ENCODE measurements at regions not wholly inside any gene's neighbourhood (a gene's known extent, or its start where the extent isn't known, plus 50 kb on each side); places are given as distances from the start of the nearest gene placed in this dataset.

DNA sequence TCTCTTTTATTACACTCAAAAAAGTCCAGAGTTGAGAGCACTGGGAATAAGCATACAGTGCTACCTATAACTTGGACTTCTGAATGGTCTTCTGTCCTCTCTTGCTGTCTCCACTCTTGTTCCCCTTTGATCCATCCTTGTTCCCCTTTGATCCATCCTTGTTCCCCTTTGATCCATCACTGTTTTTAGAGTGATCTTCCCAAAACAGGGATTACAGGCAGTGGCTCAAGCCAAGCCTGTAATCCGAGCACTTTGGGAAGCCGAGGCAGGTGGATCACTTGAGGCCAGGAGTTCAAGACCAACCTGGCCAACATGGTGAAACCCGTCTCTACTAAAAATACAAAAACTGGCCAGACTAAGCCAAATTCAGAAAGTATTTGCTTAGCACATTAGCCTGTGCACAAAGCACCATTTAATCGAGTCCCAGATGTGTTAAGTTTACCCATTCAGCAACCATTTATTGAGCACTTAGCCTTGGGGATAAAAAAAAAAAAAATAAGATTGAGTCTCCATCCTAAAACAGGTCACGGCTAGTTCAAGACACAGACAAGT lies 65.0 kb upstream of the NHSL1 start (continued):
- TF ChIP-seq RELA (CRISPR knock-in tag; IDR thresholded peaks at IDR 0.05; ENCODE audit: borderline replicate concordance) (no peak), KAT7 (CRISPR knock-in tag; IDR thresholded peaks at IDR 0.05; ENCODE audit: borderline replicate concordance) (no peak), FOXJ3 (CRISPR knock-in tag; IDR thresholded peaks at IDR 0.05; ENCODE audit: borderline replicate concordance) (no peak), HMGA2 (CRISPR knock-in tag; IDR thresholded peaks at IDR 0.05) (no peak), MLX (CRISPR knock-in tag; IDR thresholded peaks at IDR 0.05) (no peak)

DNA sequence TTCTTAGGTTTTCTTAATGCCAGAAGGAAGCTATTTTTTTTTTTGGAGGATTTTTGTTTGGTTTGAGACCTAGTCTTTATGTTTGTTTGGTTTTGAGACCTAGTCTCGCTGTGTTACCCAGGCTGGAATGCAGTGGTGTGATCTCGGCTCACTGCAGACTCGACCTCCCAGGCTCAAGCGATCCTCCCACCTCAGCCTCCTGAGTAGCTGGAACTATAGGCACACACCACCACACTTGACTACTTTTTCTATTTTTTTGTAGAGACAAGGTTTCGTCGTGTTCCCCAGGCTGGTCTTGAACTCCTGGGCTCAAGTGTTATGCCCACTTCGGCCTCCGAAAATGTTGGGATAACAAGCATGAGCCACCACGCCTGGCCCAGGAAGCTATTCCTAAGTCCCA lies 67.8 kb upstream of the NHSL1 start:
- ATAC-seq (no peak), DNase-seq (ENCODE audit: low spot score) (no peak)
- Mint-ChIP-seq H3K27me3 (ENCODE audit: low read depth) (no peaks in the 10 kb centered on the region), H3K4me3 (no peak overlapping the region), H3K4me1 (peaks cover 8% of the 10 kb centered on the region), H3K9me3 (no peaks in the 10 kb centered on the region), H3K36me3 (no peaks in the 10 kb centered on the region), H3K27ac (no peak overlapping the region)
- TF ChIP-seq, protein P1, sequence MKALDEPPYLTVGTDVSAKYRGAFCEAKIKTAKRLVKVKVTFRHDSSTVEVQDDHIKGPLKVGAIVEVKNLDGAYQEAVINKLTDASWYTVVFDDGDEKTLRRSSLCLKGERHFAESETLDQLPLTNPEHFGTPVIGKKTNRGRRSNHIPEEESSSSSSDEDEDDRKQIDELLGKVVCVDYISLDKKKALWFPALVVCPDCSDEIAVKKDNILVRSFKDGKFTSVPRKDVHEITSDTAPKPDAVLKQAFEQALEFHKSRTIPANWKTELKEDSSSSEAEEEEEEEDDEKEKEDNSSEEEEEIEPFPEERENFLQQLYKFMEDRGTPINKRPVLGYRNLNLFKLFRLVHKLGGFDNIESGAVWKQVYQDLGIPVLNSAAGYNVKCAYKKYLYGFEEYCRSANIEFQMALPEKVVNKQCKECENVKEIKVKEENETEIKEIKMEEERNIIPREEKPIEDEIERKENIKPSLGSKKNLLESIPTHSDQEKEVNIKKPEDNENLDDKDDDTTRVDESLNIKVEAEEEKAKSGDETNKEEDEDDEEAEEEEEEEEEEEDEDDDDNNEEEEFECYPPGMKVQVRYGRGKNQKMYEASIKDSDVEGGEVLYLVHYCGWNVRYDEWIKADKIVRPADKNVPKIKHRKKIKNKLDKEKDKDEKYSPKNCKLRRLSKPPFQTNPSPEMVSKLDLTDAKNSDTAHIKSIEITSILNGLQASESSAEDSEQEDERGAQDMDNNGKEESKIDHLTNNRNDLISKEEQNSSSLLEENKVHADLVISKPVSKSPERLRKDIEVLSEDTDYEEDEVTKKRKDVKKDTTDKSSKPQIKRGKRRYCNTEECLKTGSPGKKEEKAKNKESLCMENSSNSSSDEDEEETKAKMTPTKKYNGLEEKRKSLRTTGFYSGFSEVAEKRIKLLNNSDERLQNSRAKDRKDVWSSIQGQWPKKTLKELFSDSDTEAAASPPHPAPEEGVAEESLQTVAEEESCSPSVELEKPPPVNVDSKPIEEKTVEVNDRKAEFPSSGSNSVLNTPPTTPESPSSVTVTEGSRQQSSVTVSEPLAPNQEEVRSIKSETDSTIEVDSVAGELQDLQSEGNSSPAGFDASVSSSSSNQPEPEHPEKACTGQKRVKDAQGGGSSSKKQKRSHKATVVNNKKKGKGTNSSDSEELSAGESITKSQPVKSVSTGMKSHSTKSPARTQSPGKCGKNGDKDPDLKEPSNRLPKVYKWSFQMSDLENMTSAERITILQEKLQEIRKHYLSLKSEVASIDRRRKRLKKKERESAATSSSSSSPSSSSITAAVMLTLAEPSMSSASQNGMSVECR (CRISPR knock-in tag; IDR thresholded peaks at IDR 0.05; ENCODE audit: borderline replicate concordance) = no peak
- TF ChIP-seq ETV6 (CRISPR knock-in tag; IDR thresholded peaks at IDR 0.05) = no peak
- TF ChIP-seq FOXP1 (CRISPR knock-in tag; IDR thresholded peaks at IDR 0.05; ENCODE audit: borderline replicate concordance) = no peak
- TF ChIP-seq NR3C1 (CRISPR knock-in tag; conservative IDR thresholded peaks at IDR 0.05; ENCODE audit: low read depth) = no peak
- TF ChIP-seq, protein P2, sequence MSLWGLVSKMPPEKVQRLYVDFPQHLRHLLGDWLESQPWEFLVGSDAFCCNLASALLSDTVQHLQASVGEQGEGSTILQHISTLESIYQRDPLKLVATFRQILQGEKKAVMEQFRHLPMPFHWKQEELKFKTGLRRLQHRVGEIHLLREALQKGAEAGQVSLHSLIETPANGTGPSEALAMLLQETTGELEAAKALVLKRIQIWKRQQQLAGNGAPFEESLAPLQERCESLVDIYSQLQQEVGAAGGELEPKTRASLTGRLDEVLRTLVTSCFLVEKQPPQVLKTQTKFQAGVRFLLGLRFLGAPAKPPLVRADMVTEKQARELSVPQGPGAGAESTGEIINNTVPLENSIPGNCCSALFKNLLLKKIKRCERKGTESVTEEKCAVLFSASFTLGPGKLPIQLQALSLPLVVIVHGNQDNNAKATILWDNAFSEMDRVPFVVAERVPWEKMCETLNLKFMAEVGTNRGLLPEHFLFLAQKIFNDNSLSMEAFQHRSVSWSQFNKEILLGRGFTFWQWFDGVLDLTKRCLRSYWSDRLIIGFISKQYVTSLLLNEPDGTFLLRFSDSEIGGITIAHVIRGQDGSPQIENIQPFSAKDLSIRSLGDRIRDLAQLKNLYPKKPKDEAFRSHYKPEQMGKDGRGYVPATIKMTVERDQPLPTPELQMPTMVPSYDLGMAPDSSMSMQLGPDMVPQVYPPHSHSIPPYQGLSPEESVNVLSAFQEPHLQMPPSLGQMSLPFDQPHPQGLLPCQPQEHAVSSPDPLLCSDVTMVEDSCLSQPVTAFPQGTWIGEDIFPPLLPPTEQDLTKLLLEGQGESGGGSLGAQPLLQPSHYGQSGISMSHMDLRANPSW (CRISPR knock-in tag; conservative IDR thresholded peaks at IDR 0.05; ENCODE audit: low read depth) = no peak
- no peak for TF ChIP-seq ATF2 (CRISPR knock-in tag; IDR thresholded peaks at IDR 0.05; ENCODE audit: borderline replicate concordance, low read depth)
- TF ChIP-seq CTCF (IDR thresholded peaks at IDR 0.05) = no peak
- no peak for TF ChIP-seq CREM (CRISPR knock-in tag; IDR thresholded peaks at IDR 0.05)
- TF ChIP-seq ZNF423 (CRISPR knock-in tag; IDR thresholded peaks at IDR 0.05) = no peak
- no peak for TF ChIP-seq ZMAT4 (CRISPR knock-in tag; IDR thresholded peaks at IDR 0.05)
- CTCF ChIA-PET = no interaction called here
- POLR2A ChIA-PET = no interaction called here

All from WTC11 (cell line).